ENCODE measurements at regions not wholly inside any gene's neighbourhood (a gene's known extent, or its start where the extent isn't known, plus 50 kb on each side); places are given as distances from the start of the nearest gene placed in this dataset.

GRCh38 chr11:126134461-126135155 lies 71.9 kb upstream of the CDON start:
- FAIRE-seq (peak; percentile 53), DNase-seq (ENCODE audit: low read depth, low spot score) (no peak)
- Histone ChIP-seq H3K4me3 (replicated peaks in 1 of 3; ENCODE audit: insufficient read depth in 1 of 3, low read depth in 1 of 3, low read length in 3 of 3) (no peak overlapping the region), H3K4me2 (ENCODE audit: insufficient read depth, low read length) (no peak overlapping the region), H3K36me3 (ENCODE audit: control insufficient read depth in 2 of 2, extremely low read depth in 1 of 2, insufficient read depth in 2 of 2, low read length in 2 of 2) (no peaks in the 10 kb centered on the region), H2AFZ (ENCODE audit: low read depth, low read length) (no peak overlapping the region), H3K79me2 (ENCODE audit: control insufficient read depth, insufficient read depth, low read length) (no peaks in the 10 kb centered on the region), H3K27me3 (ENCODE audit: control insufficient read depth in 2 of 2, insufficient read depth in 2 of 2, low read length in 2 of 2) (peaks cover 0 to 4% of the 10 kb centered on the region in 2 experiments), H3K9me1 (replicated peaks; ENCODE audit: control insufficient read depth, extremely low read depth, insufficient read depth, low read length) (no peaks in the 10 kb centered on the region), H3K9me3 (replicated peaks; ENCODE audit: control insufficient read depth, insufficient read depth, low read length) (no peaks in the 10 kb centered on the region), H4K20me1 (replicated peaks; ENCODE audit: control insufficient read depth, extremely low read depth, insufficient read depth, low read length) (no peaks in the 10 kb centered on the region), H3K4me1 (ENCODE audit: control insufficient read depth, extremely low read depth, insufficient read depth, low read length) (no peaks in the 10 kb centered on the region), H3K9ac (replicated peaks; ENCODE audit: extremely low read depth, insufficient read depth, low read length) (no peak overlapping the region), H3K27ac (ENCODE audit: insufficient read depth, low read depth, low read length) (no peak overlapping the region)
- TF ChIP-seq POLR2A (IDR thresholded peaks at IDR 0.05; ENCODE audit: low read depth, low read length) (no peak), POLR2AphosphoS5 (IDR thresholded peaks at IDR 0.05; ENCODE audit: insufficient read depth, low read depth, low read length) (no peak), JUN (IDR thresholded peaks at IDR 0.05; ENCODE audit: borderline replicate concordance, insufficient read depth, insufficient read length, low read depth) (no peak), GATA2 (IDR thresholded peaks at IDR 0.05; ENCODE audit: insufficient read depth, insufficient read length, low read depth, low read length) (no peak), EZH2 (IDR thresholded peaks at IDR 0.05; ENCODE audit: borderline replicate concordance, low read depth, low read length, severe bottlenecking) (no peak), MAX (IDR thresholded peaks at IDR 0.05; ENCODE audit: insufficient read depth, insufficient read length) (no peak), FOS (IDR thresholded peaks at IDR 0.05; ENCODE audit: borderline replicate concordance, insufficient read depth, low read length) (no peak), CTCF (IDR thresholded peaks at IDR 0.05; ENCODE audit: extremely low read depth in 1 of 2, insufficient read depth in 1 of 2, low read depth in 1 of 2, low read length in 2 of 2) (no peak), MYC (IDR thresholded peaks at IDR 0.05; ENCODE audit: low read depth, low read length) (no peak)
- dilution Hi-C loops (cut with MboI; ENCODE audit: extremely low pct_ligation_motif_present, low sequenced_read_pairs) = no loop called here
- no TSS peak for BruUV-seq (replicated peaks)
- intact Hi-C loops (cut with micrococcal nuclease) = no loop called here
- POLR2A ChIA-PET = no interaction called here
- CTCF ChIA-PET = interaction anchor here (1.9 kb wide), 1 partner anchor 20 kb away, joined by 6 read pairs; no protein-coding TSS in a partner anchor
